ENCODE measurements at regions not wholly inside any gene's neighbourhood (a gene's known extent, or its start where the extent isn't known, plus 50 kb on each side); places are given as distances from the start of the nearest gene placed in this dataset.

DNA sequence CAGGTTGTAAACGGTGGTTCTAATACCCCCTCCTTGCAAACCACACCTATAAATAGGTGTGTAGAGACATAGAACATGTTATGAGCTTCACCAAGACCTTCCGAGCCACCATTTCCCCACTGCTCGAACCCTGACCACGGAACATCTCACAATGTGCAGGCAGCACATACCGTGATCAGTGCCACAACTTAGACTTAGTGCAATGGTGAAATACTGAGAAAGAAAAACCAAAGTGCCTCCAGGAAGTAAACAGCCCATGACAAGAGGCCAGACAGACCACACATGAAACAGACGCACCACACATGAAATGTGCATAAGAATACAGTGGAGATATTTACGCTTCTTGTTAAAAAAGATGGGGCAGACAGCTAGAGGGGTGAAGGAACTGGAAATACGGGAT, 166.9 kb upstream of the CCND2 start:
- Histone ChIP-seq H3K4me1 (no peaks in the 10 kb centered on the region), H3K9me3 (no peaks in the 10 kb centered on the region), H3K27ac (no peak overlapping the region), H3K4me3 (no peak overlapping the region), H3K27me3 (no peaks in the 10 kb centered on the region), H3K36me3 (ENCODE audit: low read depth, missing control alignments) (no peaks in the 10 kb centered on the region)
- no peak for DNase-seq
- intact Hi-C loops (cut with DNase I; ENCODE audit: low total_unique reads): no loop called here
- no peak for TF ChIP-seq CTCF (IDR thresholded peaks at IDR 0.05)
- TF ChIP-seq POLR2A (IDR thresholded peaks at IDR 0.05): no peak
- WGBS, 2 donors: 83 to 88% methylated on average over 8 of the region's 8 CpGs

DNA sequence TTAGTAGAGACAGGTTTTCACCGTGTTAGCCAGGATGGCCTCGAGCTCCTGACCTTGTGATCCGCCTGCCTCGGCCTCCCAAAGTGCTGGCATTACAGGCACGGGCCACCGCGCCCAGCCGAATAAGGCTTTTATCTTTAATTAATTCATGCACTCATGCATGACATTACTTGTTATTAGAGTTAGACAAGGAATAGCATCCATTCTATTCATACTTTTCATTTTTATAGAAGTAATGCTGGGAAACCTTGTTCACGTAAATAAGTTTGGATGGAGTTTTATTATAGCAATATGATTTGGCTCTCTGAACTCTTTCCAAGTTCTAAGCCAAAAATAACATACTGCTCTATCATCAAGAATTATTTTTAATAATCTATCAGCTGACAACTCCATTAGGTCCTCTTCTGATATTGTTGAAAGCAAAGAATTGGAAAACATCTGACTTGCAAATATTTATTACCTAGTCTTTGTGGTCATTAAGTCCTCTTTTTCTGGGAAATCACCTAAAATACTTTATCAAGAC, 168.8 kb upstream of the CCND2 start:
- Histone ChIP-seq H3K27ac (no peak overlapping the region), H3K27me3 (no peaks in the 10 kb centered on the region), H3K9me3 (no peaks in the 10 kb centered on the region), H3K4me1 (no peaks in the 10 kb centered on the region), H3K4me3 (no peak overlapping the region), H3K36me3 (ENCODE audit: low read depth, missing control alignments) (no peaks in the 10 kb centered on the region)
- intact Hi-C loops (cut with DNase I; ENCODE audit: low total_unique reads): no loop called here
- no peak for DNase-seq
- 82 to 91% methylated on average over 9 of the region's 9 CpGs for WGBS, 2 donors
- TF ChIP-seq POLR2A (IDR thresholded peaks at IDR 0.05) (no peak), CTCF (IDR thresholded peaks at IDR 0.05) (no peak)

DNA sequence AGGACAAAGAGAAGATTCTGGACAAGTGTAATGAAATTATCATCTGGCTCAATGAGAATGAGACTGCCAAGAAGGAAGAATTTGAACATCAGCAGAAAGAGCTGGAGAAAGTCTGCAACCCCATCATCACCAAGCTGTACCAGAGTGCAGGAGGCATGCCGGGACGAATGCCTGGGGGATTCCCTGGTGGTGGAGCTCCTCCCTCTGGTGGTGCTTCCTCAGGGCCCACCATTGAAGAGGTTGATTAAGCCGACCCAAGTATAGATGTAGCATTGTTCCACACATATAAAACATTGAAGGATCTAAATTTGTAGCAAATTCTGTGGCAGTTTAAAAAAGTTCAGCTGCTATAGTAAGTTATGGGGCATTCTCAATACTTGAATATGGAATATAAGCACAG, 174.3 kb upstream of the CCND2 start:
- no peaks in the 10 kb centered on the region for H3K27me3 ChIP-seq
- H3K4me1 ChIP-seq: no peaks in the 10 kb centered on the region
- H3K27ac ChIP-seq: no peak overlapping the region
- H3K9me3 ChIP-seq: no peaks in the 10 kb centered on the region
- no peaks in the 10 kb centered on the region for H3K36me3 ChIP-seq (ENCODE audit: low read depth, missing control alignments)
- 40 to 47% methylated on average over 3 of the region's 3 CpGs for WGBS, 2 donors
- no peak for TF ChIP-seq POLR2A (IDR thresholded peaks at IDR 0.05)
- no peak for TF ChIP-seq CTCF (IDR thresholded peaks at IDR 0.05)
- H3K4me3 ChIP-seq: no peak overlapping the region
- intact Hi-C loops (cut with DNase I; ENCODE audit: low total_unique reads): no loop called here
- DNase-seq: no peak

DNA sequence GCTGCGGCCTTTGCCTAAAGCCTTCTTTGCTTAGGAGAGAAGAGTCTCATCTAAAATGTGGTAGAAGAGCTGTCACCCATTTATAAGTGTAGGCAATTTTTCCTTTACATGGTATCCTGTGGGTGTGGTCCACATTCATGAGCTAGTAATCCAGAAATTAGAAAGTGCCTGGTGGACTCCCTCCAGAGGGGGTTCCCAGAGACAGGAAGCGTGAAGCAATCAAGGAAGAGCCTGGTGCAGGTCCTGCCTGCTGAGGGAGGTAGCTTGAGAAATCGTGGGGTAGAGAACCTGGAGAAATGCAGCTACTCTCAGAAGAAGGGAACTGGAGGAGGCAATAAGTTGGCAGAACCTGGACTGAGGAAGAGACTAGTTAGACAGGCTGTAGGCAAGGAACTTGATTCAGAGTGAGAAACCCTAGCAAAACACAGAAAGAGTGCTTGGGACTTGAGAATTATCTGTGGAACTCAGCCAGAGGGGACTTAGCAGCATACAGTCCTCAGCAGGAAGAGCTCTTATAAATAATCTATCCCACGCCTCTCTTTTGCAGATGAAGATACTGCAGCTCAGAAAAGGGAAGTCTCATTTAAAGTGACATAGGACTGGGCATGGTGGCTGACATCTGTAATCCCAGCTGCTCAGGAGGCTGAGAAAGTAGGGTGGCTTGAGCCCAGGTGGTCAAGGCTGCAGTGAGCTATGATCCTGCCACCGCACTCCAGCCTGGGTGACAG, 182.4 kb upstream of the CCND2 start:
- intact Hi-C loops (cut with DNase I; ENCODE audit: low total_unique reads): no loop called here
- Histone ChIP-seq H3K27me3 (no peaks in the 10 kb centered on the region), H3K27ac (no peak overlapping the region), H3K4me3 (no peak overlapping the region), H3K4me1 (no peaks in the 10 kb centered on the region), H3K36me3 (ENCODE audit: low read depth, missing control alignments) (no peaks in the 10 kb centered on the region), H3K9me3 (no peaks in the 10 kb centered on the region)
- TF ChIP-seq POLR2A (IDR thresholded peaks at IDR 0.05) (no peak), CTCF (IDR thresholded peaks at IDR 0.05) (no peak)
- no peak for DNase-seq
- WGBS, 2 donors: 78 to 83% methylated on average over 5 of the region's 5 CpGs

GRCh38 chr12:4089956-4090355, 183.6 kb upstream of the CCND2 start:
- intact Hi-C loops (cut with DNase I; ENCODE audit: low total_unique reads): no loop called here
- H3K4me1 ChIP-seq: no peaks in the 10 kb centered on the region
- H3K9me3 ChIP-seq: no peaks in the 10 kb centered on the region
- DNase-seq: no peak
- no peak overlapping the region for H3K4me3 ChIP-seq
- no peak overlapping the region for H3K27ac ChIP-seq
- TF ChIP-seq CTCF (IDR thresholded peaks at IDR 0.05) (no peak), POLR2A (IDR thresholded peaks at IDR 0.05) (no peak)
- H3K27me3 ChIP-seq: no peaks in the 10 kb centered on the region
- H3K36me3 ChIP-seq (ENCODE audit: low read depth, missing control alignments): no peaks in the 10 kb centered on the region
- 86 to 92% methylated on average over 3 of the region's 3 CpGs for WGBS, 2 donors

All from testis (tissue), 2 donors.